Retina (tissue), 1 donor: ENCODE measurements at regions not wholly inside any gene's neighbourhood (a gene's known extent, or its start where the extent isn't known, plus 50 kb on each side); places are given as distances from the start of the nearest gene placed in this dataset.

Experiments
- DNase-seq: peaks from one replicate; pipeline ENCODE4 v3.0.0-alpha.2; 2016

DNA sequence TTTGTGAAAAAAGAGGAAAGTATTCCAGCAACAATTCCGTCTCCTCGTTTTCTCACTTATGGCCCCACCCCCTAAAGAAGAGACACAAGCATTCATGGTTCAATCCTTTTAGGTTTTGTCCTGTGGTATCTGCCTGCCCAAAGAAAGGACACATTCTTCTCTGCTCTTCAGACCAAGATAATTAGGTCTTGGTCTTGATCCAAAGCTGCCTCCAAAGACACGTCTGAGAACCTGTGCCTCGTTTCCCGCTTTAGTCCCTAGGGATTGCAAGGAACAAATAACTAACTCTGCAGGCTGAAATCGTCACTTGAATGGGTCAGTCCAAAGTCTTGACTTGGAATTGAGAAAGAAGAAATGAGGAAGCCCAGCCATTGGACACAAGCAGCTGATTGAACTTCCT, 202.7 kb upstream of the FAR2 start:
- no peak for DNase-seq

DNA sequence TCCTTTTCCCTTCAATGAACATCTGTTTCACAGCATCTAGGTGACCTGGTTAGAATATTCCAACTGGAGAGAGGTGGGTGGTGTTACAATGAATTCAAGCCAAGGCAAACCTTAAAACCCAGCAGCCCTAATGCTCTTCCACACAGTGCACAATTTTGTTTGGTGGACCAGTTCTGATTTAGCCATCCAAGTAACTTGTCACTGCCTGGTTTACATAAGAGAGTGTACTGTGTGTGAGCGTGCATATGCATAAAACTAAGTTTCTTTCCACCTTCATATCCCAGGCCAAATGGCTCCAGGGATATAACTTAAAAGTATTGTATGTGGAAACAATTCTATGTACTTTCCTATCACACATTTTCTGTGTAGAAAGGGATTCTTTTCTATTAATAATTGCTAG, 200.4 kb upstream of the FAR2 start:
- no peak for DNase-seq

DNA sequence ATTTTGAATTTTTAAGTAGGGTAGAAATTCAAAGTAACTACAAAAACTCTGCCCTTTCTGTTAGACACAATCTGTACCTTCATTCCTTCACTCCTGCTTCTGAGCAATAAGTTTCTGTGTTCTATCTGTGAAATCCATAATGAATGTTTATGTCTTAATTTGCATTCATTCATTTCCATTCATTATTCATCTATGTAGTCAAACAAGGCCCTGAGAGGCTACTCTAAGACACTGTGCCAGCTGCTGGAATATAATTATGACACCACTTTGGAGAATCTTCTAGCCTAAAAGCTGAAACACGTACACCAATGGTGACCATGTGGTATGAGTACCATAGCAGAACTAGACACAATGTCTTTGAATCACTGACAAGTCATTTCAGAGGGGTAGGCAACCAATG, 199.9 kb upstream of the FAR2 start:
- DNase-seq = no peak

DNA sequence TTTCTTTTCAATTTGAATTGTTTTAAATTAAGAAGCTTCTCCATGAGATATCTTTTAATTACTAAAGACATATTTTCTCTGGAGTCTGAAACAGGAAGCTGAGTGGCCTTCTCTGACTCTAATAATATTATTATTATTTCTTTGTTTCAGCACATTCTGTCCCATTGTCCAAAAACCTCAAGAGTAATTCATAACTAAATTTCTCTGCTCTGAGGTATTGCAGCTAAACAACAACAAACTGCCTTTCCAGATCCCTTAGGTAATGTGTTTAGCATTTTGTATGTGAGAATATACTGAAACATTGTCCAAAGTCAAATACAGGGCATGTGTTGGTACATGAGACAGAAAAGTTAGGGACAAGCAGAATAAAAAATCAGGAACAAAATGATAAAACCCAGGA, 199.0 kb upstream of the FAR2 start:
- no peak for DNase-seq

DNA sequence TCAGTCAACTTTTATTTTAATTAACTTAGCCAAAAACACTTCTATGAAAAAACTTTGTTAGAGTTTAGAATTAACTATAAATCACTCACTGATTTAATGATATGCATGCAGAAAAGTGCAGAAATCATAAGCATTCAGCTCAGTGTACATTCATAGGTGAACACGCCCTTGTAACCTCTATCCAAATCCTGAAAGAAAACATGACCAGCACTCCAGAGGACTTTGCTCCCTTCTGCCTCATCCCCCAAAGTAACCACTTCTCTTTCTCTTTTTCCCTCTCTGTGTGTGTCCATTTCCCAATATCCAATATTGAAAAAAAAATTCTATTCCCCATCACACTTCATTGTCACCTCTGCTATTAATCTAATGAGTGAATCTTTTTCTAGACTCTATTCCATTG, 197.1 kb upstream of the FAR2 start:
- no peak for DNase-seq

DNA sequence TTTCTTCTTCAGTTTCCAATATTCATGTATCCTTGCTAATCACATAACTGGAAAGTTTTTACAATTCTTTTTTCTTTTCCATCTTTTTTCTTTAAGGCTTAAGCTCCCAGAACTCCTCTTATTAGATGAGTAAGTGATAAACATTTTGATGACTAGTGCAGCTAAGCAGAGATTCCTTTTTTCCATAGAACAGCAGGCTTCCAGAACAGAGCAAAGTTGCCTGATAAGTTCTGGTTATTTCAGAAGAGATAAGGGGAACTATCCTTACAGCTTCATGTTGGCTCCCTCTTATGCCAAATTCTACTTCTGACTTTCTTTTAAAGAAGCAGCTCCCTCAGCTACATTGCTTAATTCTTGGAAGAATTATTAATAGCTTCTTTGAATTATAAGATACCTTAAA, 194.7 kb upstream of the FAR2 start:
- no peak for DNase-seq

DNA sequence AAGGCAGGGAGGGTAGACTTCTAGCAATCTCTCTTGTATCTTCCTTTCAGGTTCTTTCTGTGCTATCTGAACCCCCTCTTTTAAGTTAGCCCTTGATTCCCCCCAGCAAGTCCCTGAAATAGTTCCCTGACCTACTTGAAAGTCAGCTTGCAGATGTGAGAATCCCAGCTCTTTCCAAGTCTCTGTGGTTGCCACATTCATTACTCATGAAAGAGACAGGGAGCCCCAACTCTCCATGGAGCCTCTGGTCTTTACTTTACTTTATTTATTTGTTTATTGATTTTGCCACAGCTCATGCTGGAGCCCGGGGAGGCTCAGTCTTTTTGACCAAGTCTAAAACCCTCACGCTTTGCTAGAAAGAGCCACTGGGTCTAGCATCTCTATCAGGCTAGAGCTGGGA, 193.6 kb upstream of the FAR2 start:
- DNase-seq = no peak

DNA sequence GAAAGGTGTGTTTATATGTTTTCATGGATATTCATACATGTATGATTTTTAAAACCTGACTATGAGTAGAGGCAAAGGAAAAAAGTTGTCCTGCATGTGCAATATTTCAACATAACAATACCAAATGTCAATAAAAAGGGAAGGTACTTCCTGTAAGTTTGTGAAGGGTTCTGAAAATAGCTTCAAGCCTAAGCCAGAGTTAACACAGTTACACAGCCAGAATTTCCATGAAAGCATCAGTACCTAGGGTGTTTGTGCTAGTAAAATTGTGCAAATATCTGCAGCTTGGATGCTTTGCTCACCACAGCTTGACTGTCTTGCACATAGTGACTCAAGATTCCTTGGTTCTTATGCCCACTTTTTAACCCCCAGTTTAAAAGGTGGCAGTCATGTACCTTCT, 193.1 kb upstream of the FAR2 start:
- no peak for DNase-seq

DNA sequence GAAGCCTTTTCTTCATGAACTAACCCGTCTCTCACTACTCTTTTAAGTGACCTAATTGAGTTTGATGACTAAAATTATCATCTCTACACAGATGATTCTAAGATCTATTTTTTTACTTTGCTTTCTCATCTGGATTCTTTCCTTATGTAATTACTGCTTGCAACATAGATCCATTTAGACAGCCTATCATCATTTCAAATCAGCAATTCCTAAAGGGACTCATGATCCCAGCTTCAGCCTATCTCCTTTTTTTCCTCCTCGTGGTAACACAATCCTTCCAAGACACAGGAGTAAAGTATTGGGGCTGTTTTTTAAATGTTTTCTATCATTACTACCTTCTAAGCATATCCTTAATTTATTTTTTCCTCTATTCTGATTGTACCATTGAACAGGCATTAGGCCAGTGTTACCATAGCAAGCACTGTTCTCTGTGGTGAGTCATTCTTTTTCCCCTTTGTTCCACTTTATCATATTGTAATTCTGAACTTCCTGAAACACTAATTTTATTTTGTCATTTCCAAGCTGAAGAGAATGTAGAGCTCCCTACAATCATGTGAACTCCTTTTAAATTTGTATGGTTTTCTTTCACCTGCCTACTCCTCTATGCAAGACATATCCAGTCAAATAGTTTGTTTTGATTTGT, 190.4 kb upstream of the FAR2 start:
- DNase-seq = no peak

DNA sequence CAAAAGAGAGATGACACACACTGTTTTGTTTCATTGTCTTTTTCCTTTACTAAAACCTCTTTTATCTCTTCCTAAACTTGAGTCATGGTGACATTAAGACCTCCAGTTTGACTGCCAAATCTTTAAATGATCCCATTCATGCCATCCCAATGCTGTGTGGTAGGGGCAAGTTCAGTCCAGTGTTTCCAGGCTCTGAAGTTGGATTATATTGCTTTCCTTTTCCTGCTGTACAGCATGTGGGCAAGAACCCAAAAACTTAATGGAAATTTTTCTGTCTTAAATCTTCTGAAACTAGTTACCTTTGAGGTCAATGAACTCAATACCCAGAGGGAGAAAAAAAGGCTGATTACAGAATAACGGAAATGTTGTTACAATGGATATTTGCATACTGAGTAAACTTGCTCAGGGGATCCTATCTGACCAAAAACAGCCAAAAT, 187.1 kb upstream of the FAR2 start:
- no peak for DNase-seq

DNA sequence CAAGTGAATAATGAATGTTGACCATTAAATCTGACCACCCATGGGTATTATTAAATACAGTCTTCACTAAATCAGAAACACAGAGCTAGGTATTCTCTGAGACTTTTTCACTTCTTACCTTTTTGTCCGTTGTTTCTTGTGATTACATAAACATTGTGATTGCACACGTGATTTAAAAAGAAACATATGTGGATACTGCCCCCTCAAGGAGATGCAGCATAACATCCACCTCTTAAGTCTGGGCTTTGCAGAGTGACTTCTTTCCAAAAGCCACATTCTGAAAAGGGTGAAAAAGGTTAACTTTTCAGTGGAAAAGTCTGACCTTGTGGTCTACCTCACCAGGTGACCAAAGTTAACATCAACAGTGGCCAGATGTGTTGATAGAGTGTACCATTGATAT, 185.5 kb upstream of the FAR2 start:
- no peak for DNase-seq

DNA sequence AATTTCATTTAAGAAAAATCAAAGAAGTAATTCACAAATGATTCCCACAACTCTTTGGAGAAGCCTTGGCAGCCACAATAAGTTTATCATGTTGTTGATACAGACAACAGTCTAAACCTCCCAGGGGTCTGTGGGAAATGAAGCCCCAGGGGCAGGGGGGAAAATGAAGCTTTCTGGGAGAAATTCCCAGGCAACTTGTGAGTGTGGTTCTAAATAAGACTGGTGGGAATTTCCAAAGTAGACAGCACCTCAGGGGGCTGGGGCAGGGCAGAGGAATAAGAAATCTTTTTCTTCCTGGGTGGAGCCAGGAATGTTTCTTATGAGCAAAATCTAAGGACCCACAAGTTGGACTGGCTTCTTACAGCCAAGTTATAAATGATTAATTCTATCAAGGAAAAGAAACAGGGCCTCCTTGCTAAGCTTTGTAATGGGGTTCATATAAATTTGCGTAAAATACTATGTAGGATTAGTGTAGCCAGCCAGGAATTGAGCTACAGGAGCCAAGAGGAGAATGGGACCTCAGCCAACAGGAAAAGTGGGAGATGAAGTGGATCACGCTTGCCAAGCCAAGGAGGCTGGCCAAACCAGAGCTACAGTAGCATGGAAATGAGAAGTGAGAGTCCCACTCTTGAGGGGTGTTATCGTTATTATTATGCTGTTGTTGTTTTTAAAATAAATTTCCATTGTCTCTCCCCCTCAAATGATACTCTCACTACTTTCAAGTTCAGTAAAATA, 182.9 kb upstream of the FAR2 start:
- DNase-seq = no peak

DNA sequence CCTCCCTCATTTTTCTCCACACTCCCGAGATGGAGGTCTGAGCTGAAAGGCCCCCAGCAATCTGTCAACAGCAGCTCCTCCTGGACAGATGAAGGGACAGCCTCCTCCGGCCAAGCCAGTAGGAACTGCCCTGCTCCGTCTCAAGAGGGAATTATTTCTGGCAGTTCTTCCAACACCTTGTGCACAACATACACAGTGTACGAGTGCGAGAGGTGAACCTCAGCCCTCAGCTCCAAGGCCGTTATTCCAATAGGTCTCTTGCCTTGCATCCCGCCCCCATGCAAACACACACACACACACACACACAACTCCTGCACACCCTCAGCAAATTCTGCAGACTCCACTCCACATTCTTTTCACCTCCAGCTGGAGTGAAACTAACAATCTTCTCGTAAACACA, 181.7 kb upstream of the FAR2 start:
- DNase-seq = no peak

DNA sequence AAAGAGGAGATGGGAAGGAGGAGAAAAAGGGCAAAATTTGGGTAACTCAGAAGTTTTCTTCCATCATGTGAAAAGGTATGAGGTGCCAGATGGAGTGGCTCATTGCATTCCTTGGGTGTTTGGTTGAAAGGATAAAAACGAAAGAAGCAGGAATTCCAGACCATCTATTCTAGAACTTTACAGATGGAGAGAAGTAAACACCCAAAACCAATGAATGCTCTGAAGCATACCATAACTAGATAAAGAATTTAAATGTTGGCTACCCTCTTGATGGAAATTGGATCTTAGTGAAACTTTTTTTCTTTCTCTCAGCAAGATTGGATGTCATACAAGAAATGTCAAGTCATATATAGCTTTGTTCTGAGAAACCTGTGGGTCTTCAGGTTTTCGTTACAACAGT, 175.6 kb upstream of the FAR2 start:
- DNase-seq = no peak

DNA sequence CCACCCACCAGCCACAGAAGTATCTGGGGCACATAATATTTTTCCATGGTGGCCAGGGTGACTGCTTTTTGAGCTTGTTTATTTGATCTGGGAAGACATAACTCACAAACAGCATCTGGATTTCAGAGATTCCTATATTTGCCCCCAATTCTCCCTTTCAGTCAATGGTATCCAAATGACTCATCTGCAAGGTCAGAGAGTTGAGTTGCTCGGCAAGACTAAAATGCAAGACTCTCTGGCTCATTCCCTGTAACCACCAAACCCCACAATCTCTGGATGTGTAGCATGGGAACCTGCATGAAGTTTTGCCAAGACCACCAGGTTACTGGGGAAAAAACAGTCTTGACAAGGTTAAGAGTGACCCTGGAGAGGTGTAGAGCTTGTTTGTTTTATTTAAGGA, 174.9 kb upstream of the FAR2 start:
- no peak for DNase-seq

DNA sequence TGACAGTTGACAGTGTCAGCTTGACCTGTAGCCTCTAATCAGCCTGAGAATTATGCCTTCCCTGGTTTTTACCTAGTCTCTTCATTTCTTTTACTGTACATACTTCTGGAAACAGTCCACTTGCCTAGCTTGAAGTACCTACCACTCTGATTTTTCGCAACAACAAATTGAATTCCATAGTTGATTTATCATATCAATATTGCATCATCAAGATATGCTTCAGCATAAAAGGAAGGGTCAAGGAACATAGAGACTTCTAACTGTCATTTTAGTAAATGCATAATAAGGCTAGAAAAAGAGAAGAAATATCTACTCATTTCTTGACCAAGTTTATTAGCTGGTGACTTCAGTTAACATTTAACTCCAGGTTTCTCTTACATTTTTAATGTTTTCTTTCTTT, 174.2 kb upstream of the FAR2 start:
- no peak for DNase-seq

DNA sequence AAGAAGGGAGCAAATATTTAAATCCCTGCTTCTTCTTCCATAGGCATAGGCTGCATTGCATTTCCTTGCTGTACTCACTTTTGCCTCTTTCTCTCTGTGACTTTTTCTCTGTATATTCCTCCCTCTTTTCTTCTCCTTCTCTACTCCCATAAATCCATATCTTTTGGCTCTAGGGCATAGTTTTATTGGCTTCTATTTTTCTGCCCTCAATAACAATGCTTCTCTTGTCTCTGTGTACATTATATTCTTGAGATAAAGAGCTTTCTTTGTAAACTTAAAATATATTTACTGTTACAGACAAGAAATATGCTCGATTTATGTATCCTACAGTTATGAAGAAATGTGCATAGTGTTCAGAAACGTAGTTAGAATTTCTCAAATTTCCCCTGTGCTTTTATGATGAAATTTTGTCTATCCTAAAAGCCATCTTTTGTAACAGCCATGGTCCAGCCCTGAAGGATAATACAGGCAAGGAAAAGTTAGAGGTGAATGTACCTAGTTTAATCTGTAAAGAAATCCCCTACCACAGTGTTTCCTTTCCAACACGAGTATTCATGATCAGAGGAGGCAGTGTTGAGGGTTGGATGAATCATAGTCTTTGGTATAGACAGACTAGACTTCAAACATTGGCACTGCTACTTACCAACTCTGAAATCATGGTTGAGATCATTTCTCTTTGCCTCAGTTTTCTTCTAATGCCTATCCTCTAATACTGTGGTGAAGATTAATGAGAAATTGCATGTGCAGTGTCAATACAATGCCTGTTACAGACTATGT, 173.3 kb upstream of the FAR2 start:
- no peak for DNase-seq

DNA sequence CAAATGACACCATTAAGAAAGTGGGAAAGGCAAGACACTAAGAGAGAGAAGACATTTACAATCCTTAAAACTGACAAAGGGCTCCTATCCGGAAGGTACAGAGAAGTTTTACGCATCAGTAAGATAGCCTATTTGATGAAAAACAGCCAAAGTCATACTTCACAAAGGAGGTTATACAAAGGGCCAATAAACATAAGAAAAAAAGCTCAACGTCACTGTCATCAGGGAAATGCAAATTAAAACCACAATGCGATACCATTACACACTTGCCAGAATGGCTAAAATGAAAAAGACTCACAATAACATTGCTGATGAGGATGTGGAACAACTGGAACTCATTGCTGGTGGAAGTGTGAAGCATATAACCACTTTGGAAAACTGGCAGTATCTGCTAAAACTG, 168.6 kb upstream of the FAR2 start:
- DNase-seq = no peak

DNA sequence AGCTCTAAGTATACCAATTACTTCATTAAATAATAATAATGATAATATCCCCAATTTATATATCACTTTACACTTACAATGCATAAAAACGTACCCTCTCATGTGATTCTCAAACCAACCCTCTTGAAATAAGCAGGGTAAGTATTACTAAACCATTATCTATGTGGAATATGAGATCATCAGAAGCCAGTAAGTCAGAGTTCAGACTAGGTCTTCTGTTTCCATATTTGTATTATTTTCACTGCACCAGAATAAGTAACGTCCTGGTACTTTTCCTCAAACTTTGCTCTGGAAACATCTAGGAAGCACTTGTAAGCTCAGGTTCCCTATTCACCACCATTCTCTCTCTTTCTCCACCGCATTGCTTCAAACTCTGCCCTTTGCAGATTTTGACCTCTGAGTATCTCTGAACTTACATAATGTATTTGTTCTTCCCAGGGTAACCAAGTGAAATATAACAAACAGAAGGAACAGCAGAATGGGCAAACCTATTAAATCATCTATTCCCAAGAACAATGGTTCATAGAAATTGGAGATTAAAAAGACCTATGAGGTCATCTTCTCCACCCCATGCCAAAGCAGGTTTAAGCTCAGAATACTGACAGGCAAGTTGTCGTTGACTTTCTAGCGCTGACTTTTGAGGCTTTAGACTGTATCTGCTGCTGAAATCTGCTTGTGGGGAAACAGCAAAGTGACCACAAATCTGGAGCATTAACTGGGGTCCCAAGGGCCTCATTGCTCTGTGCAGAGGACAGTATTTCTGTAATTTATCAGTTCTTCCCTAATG, 161.3 kb upstream of the FAR2 start:
- DNase-seq = no peak

DNA sequence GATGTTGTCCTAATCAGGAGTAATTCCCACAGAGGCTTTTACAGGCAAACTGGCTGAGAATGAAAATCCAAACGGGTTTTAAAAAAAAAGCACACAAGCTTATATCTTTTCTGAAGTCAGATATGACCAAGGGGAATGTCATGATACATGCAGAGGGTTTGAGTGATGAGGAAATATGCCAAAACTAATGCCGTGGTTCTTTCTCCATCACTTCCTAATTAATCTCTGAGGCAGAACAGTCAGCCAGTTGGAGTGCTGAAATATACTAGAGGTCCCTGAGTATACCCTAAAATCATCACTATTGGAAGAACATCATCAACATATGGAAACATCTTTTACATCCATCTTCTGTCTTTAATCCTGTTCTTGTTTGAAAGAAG, 160.8 kb upstream of the FAR2 start:
- DNase-seq = no peak

DNA sequence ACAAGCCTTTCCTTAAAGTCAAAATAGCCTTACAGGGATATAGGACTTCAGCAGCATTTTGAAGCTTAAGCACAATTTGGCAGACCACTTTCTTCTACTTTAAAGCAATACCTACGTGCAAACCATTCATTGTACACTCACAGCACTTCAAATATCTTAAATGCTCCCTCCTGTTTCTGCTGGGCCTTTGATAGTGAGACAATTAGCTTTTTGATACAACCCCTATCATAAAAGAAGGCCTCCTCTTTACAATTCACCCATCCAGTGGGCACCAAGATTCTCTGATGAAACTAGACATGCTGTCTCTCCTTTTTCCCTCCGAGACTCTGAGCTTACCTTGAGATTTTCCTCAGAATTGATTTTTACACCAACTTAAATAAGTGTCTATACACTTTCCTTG, 157.5 kb upstream of the FAR2 start:
- no peak for DNase-seq

DNA sequence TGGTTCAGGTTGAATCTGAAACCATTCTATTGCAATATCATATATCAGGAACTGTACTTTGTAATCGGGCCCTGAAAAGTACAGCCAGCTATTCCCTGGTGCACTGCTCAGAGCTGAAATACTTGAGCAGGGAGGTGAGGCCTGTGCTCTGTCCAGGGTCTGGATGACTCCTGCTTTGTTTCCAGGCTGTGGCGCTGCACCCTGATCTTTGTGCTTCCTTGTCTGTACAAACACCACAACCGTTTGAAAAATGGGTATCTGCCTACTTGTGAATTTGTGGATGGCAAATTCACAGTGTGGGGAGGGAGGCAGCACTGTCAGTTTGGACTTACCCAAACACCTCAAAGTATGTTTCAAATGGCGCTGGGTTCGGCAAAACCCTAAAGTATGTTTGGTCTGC, 155.4 kb upstream of the FAR2 start:
- DNase-seq = no peak

DNA sequence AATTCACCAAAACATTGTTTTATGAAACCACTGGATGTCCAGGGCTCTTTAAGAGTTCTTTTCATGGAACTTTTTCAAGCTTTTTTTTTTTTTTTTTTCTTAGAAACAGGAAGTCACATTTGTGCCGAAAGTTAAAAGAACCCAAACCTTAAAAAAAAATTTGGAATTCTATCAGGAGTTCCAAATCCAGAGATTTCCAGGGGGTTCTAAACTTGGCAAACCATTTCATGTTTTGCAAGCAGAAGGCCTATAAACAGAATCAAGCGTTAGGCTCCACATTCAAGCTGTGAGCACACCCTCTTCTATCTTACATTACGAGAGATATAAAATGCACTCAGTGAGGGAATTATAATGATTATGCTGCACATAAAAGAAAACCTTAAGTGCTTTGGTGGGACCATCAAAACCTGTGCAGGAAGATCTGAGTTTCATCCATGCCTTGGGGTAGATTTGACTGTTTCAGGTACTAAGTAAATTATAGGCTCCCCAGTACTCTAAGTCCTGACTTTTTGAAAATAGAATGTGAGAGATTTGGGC, 154.8 kb upstream of the FAR2 start:
- no peak for DNase-seq
